HG02610 (cell line): ENCODE measurements at regions not wholly inside any gene's neighbourhood (a gene's known extent, or its start where the extent isn't known, plus 50 kb on each side); places are given as distances from the start of the nearest gene placed in this dataset.

Source experiments
- ATAC-seq: cut with Tn5 transposase; IDR thresholded peaks from one replicate; pipeline ENCODE4 v1.9.1; 2021; ENCODE audit warnings: mild to moderate bottlenecking, moderate library complexity; ENCODE audit not compliant: unreplicated experiment

- ATAC-seq = no peak
These were observed 416.3 kb downstream of the ADRA2A start for GRCh38 chr10:111493024-111493625.

GRCh38 chr10:111498560-111498959, 421.7 kb downstream of the ADRA2A start:
- peak; percentile 88 for ATAC-seq

- no peak for ATAC-seq
These were observed 427.5 kb downstream of the ADRA2A start for GRCh38 chr10:111504376-111504775.

- no peak for ATAC-seq
These were observed 429.6 kb downstream of the ADRA2A start for GRCh38 chr10:111506266-111507034.

- no peak for ATAC-seq
These were observed 434.9 kb downstream of the ADRA2A start for GRCh38 chr10:111511751-111512150.

- ATAC-seq = no peak
These were observed 438.4 kb downstream of the ADRA2A start for GRCh38 chr10:111515264-111515663.

GRCh38 chr10:111515706-111516105, 438.9 kb downstream of the ADRA2A start:
- no peak for ATAC-seq

- no peak for ATAC-seq
These were observed 439.3 kb downstream of the ADRA2A start for GRCh38 chr10:111516144-111516543.

- no peak for ATAC-seq
These were observed 445.3 kb downstream of the ADRA2A start for GRCh38 chr10:111522141-111522540.

- no peak for ATAC-seq
These were observed 445.7 kb downstream of the ADRA2A start for GRCh38 chr10:111522551-111522950.

GRCh38 chr10:111523016-111523415, 446.2 kb downstream of the ADRA2A start:
- no peak for ATAC-seq

- ATAC-seq = no peak
These were observed 447.3 kb downstream of the ADRA2A start for GRCh38 chr10:111524134-111524533.

- ATAC-seq = no peak
These were observed 448.9 kb downstream of the ADRA2A start for GRCh38 chr10:111525696-111526095.

- no peak for ATAC-seq
These were observed 454.9 kb downstream of the ADRA2A start for GRCh38 chr10:111531690-111532089.

- ATAC-seq = no peak
These were observed 455.3 kb downstream of the ADRA2A start for GRCh38 chr10:111532139-111532538.

GRCh38 chr10:111539246-111539645, 462.4 kb downstream of the ADRA2A start:
- ATAC-seq = no peak

GRCh38 chr10:111543854-111544253, 467.0 kb downstream of the ADRA2A start:
- no peak for ATAC-seq

- ATAC-seq = no peak
These were observed 469.2 kb downstream of the ADRA2A start for GRCh38 chr10:111545861-111546605.

- ATAC-seq = no peak
These were observed 471.4 kb downstream of the ADRA2A start for GRCh38 chr10:111548084-111548726.

- no peak for ATAC-seq
These were observed 474.2 kb downstream of the ADRA2A start for GRCh38 chr10:111551001-111551400.

- ATAC-seq = no peak
These were observed 479.8 kb downstream of the ADRA2A start for GRCh38 chr10:111556666-111557065.
